Neuron (in vitro differentiated cells): ENCODE measurements at regions not wholly inside any gene's neighbourhood (a gene's known extent, or its start where the extent isn't known, plus 50 kb on each side); places are given as distances from the start of the nearest gene placed in this dataset.

ENCODE experiments used
- H2AFZ ChIP-seq: one replicate; pipeline ENCODE4 v1.6.1; 2013; ENCODE audit warnings: low read depth, mild to moderate bottlenecking, inconsistent platforms, low read length, moderate library complexity
- H3K27me3 ChIP-seq: one replicate; pipeline ENCODE4 v1.6.1; 2013; ENCODE audit warnings: low read length; ENCODE audit not compliant: insufficient read depth
- H3K36me3 ChIP-seq: one replicate; pipeline ENCODE4 v1.6.1; 2013; ENCODE audit warnings: low read length; ENCODE audit not compliant: insufficient read depth
- H3K4me1 ChIP-seq: one replicate; pipeline ENCODE4 v1.6.1; 2013; ENCODE audit warnings: low read length; ENCODE audit not compliant: insufficient read depth
- H3K4me3 ChIP-seq: 2 replicates; pipeline ENCODE4 v1.5.1; 2013; ENCODE audit warnings: mild to moderate bottlenecking, low read length, moderate library complexity
- H3K9me3 ChIP-seq: one replicate; pipeline ENCODE4 v1.6.1; 2013; ENCODE audit warnings: low read length

DNA sequence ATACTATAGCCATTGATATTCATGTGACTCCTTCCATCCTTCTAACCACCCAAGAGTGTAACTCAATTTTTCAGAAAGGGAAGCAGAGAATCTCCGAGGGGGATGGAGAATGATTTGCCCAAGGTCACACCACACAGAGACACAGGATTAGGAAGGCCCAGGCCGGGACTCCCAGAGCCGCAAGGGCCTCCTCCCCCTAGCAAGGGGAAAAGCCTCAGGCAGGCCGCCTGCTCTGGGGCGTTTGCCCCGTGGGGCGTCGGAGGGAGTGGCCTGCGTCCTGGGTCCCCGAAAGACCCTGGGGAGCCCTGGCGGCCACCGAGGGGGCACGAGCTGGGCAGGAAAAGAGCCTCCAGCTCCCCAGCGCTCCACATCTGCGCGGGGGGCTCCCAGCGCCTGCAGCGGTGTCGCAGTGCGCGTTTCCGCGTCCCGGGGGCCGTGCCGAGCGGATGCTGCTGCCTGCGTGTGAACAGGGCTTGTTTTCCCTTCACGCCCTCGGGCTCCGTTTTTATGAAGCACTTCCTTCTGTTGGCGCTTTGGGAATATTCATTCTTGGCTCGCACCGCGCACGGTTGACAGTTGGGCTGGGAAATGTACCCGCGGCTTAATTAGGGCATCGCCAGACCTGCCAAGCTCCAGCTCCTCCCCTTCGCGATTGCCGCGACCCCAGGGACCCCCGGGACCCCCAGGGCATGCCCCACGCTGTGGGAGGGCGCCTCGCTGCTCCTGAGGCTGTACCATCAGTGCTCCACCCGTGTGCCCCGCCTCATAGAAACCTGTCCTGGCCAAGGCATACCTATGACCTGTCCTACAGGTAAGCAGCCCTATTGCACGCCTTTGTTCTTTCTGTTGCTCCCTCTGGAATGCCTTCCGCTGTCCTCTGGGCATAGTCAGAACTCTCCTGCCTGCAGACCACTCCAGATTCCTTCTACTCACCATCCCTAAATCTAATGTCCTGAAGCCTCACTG is 158.9 kb upstream of the GLI2 start:
- Histone ChIP-seq H3K36me3 (no peaks in the 10 kb centered on the region), H3K9me3 (no peaks in the 10 kb centered on the region), H2AFZ (no peak overlapping the region), H3K4me1 (no peaks in the 10 kb centered on the region), H3K27me3 (peaks cover 33% of the 10 kb centered on the region), H3K4me3 (no peak overlapping the region)

DNA sequence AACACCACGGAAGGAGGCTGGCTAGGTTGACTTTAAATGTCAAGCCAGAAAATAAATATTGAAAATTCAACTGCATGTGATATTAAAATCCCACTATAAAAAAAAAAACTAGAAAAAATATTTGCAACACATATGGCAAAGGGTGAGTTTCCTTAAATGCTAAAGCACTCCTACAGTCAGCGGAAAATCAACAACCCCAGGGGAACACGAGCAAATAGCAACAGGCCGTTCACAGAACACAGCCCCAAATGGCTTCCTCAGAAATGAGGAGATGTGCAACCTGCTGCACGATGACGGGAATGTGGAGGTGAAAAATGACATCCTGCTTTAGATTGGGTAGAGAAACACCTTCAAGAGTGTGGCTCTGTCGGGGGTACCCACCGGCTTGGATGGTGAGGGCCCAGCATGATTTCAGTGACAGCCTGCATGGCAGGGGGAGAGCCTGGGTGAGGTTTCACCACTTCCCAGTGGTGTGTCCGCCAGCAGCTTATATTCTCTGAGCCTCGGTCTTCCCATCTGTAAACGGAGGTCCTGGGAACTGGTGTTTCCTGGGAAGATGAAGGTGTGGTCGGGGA is 157.9 kb upstream of the GLI2 start:
- Histone ChIP-seq H3K4me3 (no peak overlapping the region), H3K9me3 (no peaks in the 10 kb centered on the region), H3K36me3 (no peaks in the 10 kb centered on the region), H2AFZ (no peak overlapping the region), H3K4me1 (no peaks in the 10 kb centered on the region), H3K27me3 (peaks cover 33% of the 10 kb centered on the region)

DNA sequence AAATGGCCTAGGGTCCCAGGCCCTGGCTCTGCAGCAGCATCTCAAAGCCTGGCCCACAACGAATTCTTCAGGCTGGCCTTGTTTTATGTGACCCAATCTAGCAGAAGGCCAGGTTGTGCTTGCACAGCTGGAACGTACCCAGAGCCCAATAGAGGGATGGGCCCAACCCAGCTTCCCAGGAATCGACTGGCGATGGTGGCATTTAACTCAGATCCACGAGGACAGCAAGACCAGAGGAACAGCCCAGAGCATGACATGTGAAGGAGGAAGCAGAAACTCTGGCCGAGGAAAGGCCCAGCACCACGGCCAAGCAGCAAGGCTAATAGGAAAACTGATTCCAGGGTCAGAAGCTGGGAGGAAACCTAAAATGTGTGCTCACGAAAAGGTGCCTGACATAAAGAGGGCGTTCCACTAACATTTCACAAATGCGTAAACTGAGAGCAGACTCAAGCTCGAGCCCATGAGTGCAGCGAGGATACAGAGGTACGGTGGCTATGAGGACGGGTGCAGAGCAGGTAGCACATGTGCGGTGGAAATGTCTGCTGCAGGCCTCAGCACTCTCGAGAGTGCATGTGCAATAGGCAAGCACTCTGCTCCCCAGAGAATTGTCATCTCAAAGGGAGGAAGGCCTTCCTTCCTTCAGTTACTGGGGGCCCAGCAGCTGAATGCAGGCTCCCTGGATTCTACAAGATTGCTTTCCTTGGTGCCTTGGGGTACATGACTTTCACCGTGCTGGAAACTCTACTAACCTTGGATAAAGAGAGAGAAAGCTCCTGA is 156.9 kb upstream of the GLI2 start:
- Histone ChIP-seq H3K4me1 (no peaks in the 10 kb centered on the region), H3K36me3 (no peaks in the 10 kb centered on the region), H3K9me3 (no peaks in the 10 kb centered on the region), H3K27me3 (peaks cover 29% of the 10 kb centered on the region), H3K4me3 (no peak overlapping the region), H2AFZ (no peak overlapping the region)

DNA sequence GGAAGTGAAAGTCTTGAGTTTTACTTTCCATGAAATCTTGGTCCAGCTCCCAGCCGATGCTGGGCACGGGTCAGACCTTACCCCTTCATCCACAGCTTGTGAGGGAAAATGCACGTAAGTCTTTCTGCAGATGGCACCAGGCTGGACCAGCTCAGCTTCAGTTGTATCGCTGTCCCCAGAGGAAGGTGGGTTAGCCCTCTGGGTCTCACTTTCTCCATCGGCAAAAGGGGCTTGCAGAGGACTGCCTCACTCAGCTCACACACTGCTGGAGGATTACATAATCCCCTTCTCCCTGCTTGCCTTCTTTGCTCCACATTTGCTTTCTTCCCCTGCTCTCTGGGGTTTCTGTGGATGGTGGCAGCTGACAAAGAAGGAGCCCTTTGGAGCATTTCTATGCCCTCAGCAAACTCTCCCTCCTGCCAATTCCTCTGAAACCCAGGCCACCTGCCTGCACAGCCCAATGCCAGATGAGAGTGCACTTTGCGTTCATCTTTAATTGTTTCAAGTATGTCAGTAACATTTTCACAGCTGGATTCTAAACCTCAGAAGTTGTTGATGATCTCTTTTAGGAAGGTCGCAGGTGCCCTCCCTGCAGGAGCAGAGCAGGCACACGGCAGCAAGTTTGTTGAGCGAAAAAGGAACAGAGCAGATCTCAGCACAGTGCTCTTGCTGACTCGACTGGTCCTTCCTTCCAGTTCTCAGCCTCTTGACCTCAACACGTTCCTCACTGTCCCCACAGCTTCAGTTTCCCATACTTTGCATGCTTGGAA is 155.6 kb upstream of the GLI2 start:
- H3K4me3 ChIP-seq: no peak overlapping the region

DNA sequence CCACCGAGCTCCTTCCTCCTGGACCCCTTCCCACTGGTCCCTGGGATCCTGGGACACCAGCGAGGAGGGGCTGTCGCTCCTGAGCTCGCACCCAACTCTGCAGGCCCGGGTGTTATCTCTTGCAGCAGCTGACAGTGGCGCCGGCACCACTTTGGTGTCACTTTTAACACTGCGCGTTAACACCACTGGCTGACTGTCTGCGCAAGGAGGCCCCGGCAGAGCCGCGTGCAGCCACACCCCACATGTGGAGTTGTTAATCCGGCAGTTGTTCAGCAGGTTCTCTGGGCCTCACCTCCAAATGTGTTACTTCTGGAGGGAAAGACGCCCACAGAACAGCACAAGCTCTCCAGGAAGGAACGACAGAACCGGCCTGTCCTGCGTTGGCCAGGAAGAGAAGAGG is 155.0 kb upstream of the GLI2 start:
- no peaks in the 10 kb centered on the region for H3K36me3 ChIP-seq

More for the DNA sequence above, 155.6 kb upstream of the GLI2 start:
- H3K4me1 ChIP-seq: no peaks in the 10 kb centered on the region
- no peaks in the 10 kb centered on the region for H3K36me3 ChIP-seq
- peaks cover under 1% of the 10 kb centered on the region for H3K9me3 ChIP-seq
- peaks cover 29% of the 10 kb centered on the region for H3K27me3 ChIP-seq
- H2AFZ ChIP-seq: no peak overlapping the region

DNA sequence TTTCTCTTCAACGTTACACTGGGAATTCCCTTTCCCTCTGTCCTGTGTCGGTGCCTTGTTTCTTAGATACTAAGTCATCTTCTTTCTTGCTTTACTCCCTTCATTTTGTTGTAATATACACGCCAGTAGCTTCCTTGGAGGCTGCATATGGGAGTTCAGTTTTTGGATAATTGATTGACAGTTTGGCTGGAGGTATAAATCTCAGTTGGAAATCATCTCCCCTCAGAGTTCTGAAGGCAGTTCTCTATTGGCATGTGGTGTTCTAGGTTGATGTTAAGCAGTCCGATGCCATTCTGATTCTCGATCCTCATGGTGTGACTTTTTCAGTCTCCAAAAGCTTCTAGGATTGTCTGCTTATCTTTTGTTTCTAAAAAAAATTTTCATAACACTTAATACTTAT is 152.5 kb upstream of the GLI2 start:
- H3K4me1 ChIP-seq: peaks cover 11% of the 10 kb centered on the region
- peaks cover 6% of the 10 kb centered on the region for H3K9me3 ChIP-seq
- H2AFZ ChIP-seq: no peak overlapping the region
- H3K27me3 ChIP-seq: peaks cover 32% of the 10 kb centered on the region
- H3K36me3 ChIP-seq: no peaks in the 10 kb centered on the region
- no peak overlapping the region for H3K4me3 ChIP-seq

More for the DNA sequence above, 155.0 kb upstream of the GLI2 start:
- Histone ChIP-seq H2AFZ (no peak overlapping the region), H3K4me3 (no peak overlapping the region), H3K27me3 (peaks cover 29% of the 10 kb centered on the region), H3K9me3 (peaks cover 4% of the 10 kb centered on the region), H3K4me1 (no peaks in the 10 kb centered on the region)

DNA sequence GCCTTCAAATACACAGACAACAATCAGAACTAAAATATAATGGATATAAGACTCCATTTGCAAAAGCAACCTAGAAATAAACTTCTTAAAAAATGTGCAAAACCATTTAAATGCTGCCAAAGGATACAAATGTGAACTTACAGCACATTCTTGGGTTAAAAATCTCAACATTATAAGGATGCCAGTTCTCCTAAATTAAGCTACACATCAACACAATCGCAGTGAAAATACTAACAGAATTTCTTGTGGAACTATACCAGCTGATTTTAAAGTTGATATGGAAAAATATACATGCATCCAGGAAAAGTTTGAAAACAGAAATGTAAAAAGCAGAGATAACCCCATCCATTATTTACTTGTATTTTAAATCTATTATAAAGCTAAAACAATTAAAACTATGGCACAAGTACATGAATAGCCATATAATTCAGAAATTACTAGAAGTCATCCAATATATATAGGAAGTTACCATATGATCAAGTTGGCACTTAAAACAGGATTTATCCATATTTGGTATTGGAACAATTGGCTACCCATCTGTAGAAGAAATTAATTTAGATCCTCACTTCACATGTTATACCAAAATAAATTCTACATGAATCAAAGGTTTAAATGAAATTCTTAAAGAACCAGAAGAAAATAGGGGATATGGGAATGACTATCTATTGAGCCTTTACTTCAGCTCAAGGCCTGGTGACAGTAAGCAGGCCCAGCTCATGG is 151.7 kb upstream of the GLI2 start:
- H3K27me3 ChIP-seq: peaks cover 28% of the 10 kb centered on the region
- H3K36me3 ChIP-seq: no peaks in the 10 kb centered on the region
- no peak overlapping the region for H2AFZ ChIP-seq
- H3K9me3 ChIP-seq: peaks cover 6% of the 10 kb centered on the region
- H3K4me3 ChIP-seq: no peak overlapping the region
- H3K4me1 ChIP-seq: peaks cover 11% of the 10 kb centered on the region

DNA sequence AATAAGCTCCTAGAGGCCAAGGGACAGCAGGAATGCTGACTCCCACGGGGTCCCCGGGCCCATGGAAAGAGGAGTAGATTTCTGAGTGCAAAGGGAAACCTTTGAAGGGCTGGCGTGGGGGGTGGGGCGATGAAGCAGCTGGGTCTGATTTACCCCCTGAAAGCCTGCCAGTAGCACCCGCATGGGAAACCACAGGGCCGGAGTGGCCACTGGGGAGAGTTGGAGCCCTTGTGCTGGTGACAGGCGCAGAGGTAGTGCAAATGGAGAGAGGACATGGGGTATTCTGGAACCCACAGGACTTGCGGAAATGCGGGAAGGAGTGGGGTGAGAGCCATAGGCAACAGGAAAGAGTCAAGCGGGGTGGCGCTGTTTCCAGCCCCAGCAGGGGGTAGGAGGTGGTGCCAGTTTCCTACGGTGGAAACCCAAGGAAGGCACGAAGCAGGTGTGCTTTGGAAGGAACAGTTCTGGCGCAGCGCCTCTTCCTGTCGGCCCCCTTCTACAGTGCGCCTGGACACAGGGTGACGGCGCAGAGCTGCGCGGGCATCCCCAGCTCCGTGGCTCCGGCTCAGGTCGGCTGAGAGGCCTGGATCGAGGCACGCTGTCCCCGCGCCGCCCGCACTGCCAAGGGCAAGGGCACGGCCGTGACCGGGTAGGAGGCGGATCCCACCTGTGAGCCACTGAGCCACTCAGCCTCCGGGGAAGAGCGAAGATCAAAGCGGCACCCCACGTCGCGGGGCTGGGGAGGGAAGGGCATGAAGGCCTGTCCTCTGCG is 149.0 kb upstream of the GLI2 start:
- Histone ChIP-seq H3K36me3 (no peaks in the 10 kb centered on the region), H3K4me3 (no peak overlapping the region), H3K27me3 (peaks cover 22% of the 10 kb centered on the region), H3K9me3 (peaks cover 6% of the 10 kb centered on the region), H3K4me1 (peaks cover 11% of the 10 kb centered on the region), H2AFZ (no peak overlapping the region)

DNA sequence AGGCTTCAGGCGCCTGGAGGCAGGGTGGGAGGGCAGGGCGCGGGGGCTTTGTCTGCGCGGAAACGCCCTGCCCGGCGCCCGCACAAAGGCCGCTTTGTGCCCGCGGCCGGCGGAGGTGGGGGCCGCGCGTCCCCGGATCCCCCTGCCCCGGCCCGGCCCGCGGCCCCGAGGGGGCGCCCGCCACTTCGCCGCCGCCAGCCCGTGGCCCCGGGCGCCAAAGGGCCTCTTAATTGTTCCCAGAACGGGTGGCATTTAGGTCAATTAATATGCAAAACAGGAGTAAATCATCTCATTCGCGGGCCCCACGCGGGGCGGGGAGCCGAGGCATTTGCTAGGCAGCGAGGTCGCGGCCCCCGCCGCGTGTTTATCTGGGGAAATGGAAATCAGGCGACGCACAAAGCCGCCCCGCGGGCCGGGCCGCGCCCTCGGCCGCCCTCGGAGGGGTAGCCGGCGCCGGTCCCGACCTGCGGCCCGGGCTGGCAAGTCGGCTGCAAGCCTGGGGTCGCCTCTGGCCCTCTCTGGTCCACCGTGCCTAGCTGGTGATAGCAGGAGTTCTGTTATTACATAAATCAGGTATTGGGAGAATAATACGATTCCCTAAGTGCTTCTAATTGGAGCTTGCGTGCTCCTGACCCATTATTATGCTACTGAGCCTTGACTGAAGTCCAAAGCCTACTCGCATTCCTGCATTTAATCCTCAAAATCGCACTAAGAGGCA is 148.2 kb upstream of the GLI2 start:
- peaks cover 22% of the 10 kb centered on the region for H3K27me3 ChIP-seq
- H3K4me1 ChIP-seq: peaks cover 11% of the 10 kb centered on the region
- H3K4me3 ChIP-seq: no peak overlapping the region
- H3K9me3 ChIP-seq: peaks cover 6% of the 10 kb centered on the region
- no peaks in the 10 kb centered on the region for H3K36me3 ChIP-seq
- H2AFZ ChIP-seq: no peak overlapping the region

DNA sequence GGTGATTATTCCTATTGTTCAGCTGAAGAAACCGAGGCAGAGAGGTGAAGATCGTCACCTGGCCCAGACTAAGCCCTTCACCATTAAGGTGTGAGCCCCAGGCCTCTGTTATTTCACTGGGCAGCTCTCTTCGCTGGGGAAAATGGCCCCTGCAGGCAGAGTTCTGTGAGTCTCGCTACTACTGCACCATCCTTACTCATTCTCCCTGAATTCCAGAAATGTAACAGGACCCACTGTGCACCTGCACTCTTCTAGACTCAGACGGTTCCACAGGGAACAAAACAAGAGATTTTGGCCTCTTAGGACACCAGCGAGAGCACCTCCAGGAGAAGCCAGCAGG is 147.7 kb upstream of the GLI2 start:
- Histone ChIP-seq H3K9me3 (peaks cover 6% of the 10 kb centered on the region), H3K4me1 (peaks cover 11% of the 10 kb centered on the region), H3K36me3 (no peaks in the 10 kb centered on the region), H2AFZ (no peak overlapping the region), H3K27me3 (peaks cover 22% of the 10 kb centered on the region), H3K4me3 (no peak overlapping the region)

DNA sequence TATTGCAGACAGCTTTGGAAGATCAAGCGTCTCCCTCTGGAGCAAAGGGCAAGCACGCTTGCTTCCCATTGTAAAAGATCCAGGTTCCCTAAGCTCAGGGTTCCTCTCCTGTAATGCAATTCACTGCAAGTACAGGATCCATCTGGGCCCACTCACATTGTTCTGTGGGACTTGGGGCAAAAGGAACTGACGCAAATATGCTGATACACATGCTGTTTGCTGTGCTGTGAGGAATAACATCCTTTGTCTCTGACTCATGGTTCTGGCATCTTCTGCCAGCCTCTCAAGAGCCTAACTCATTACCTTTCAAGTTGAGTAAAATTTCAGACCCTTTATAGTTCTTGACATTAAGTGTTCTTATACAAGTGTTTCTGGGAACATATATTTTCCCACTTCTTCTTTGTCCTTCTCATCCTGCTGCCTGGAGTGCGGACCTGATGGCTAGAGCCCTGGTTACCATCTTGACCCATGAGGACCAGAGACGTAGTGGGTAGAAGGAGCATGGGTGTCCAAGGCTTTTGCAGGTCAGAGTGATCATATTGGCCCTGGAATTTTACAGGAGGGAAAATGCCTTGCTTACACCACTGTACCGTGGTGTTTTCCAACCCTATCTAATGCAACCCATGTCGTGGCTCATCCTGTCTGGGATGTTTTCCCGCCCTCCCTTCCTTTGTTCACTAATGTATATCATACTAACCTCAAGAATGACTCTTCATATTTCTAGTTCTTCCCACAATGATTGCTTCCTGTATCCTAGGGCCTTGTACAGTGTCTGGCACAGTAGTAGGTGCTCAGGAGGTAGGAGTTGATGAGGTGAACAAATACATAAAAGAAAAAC is 145.7 kb upstream of the GLI2 start:
- Histone ChIP-seq H3K9me3 (peaks cover 6% of the 10 kb centered on the region), H3K27me3 (peaks cover 26% of the 10 kb centered on the region), H3K4me1 (peaks cover 11% of the 10 kb centered on the region), H3K36me3 (no peaks in the 10 kb centered on the region), H3K4me3 (no peak overlapping the region), H2AFZ (no peak overlapping the region)
